ENCODE measurements at regions not wholly inside any gene's neighbourhood (a gene's known extent, or its start where the extent isn't known, plus 50 kb on each side); places are given as distances from the start of the nearest gene placed in this dataset.

DNA sequence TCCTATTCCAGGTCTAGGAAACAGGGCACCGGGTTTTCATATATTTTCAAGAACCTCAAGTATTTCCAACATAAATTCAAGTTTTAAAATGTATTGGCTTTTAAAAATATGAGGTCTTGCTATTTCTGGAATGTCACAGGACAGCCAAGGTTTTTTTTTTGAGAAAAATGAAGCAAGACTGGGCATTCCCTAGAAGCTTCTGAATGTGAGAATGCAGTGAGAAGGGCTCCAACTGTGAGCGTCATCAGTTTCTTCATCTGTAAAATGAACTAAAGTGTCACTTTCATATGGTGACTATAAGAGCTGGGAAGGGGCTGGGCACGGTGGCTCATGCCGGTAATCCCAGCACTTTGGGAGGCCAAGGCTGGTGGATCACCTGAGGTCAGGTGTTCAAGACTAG is 455.8 kb upstream of the MAF start:
- TF ChIP-seq, protein P1, sequence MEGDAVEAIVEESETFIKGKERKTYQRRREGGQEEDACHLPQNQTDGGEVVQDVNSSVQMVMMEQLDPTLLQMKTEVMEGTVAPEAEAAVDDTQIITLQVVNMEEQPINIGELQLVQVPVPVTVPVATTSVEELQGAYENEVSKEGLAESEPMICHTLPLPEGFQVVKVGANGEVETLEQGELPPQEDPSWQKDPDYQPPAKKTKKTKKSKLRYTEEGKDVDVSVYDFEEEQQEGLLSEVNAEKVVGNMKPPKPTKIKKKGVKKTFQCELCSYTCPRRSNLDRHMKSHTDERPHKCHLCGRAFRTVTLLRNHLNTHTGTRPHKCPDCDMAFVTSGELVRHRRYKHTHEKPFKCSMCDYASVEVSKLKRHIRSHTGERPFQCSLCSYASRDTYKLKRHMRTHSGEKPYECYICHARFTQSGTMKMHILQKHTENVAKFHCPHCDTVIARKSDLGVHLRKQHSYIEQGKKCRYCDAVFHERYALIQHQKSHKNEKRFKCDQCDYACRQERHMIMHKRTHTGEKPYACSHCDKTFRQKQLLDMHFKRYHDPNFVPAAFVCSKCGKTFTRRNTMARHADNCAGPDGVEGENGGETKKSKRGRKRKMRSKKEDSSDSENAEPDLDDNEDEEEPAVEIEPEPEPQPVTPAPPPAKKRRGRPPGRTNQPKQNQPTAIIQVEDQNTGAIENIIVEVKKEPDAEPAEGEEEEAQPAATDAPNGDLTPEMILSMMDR (conservative IDR thresholded peaks at IDR 0.05): no peak
- TF ChIP-seq ZFX (IDR thresholded peaks at IDR 0.05): no peak

Data from C4-2B (cell line).